Sigmoid colon (tissue), 6 donors: ENCODE measurements at regions not wholly inside any gene's neighbourhood (a gene's known extent, or its start where the extent isn't known, plus 50 kb on each side); places are given as distances from the start of the nearest gene placed in this dataset.

Experiments used
- DNase-seq: peaks from one replicate; pipeline ENCODE4 v3.0.0-alpha.2; 2019
- H3K27ac ChIP-seq, 4 donors: fragments of 200-600 bp; sonication (generic); one replicate each; pipeline ENCODE4 v1.5.1; 2016 to 2019; ENCODE audit warnings: mild to moderate bottlenecking in 1 of 4
- H3K27me3 ChIP-seq, 3 donors: fragments of 200-600 bp; sonication (generic); one replicate each; pipeline ENCODE4 v1.5.1; 2019; ENCODE audit warnings: mild to moderate bottlenecking in 1 of 3
- H3K36me3 ChIP-seq, 4 donors: fragments of 200-600 bp; sonication (generic); one replicate each; pipeline ENCODE4 v1.5.1; 2016 to 2019
- H3K4me1 ChIP-seq, 4 donors: fragments of 200-600 bp; sonication (generic); one replicate each; pipeline ENCODE4 v1.5.1; 2017 to 2019
- H3K4me3 ChIP-seq, 4 donors: fragments of 200-600 bp; sonication (generic); one replicate each; pipeline ENCODE4 v1.5.1; 2017 to 2019; ENCODE audit warnings: mild to moderate bottlenecking in 2 of 4, moderate library complexity in 1 of 4
- H3K9me3 ChIP-seq, 4 donors: fragments of 200-600 bp in 3 of 4; sonication (generic) in 3 of 4; one replicate each; pipeline versions ENCODE4 v1.5.1 to v1.6.1; 2013 to 2019
- CTCF ChIP-seq, 4 experiments: fragments of 450-650 bp in 3 of 4; fragments of 200-600 bp in 1 of 4; IDR thresholded peaks; one replicate each; pipeline ENCODE4 v1.5.1; 2016 to 2019; ENCODE audit warnings: antibody characterized with exemption in 4 of 4, mild to moderate bottlenecking in 3 of 4, moderate library complexity in 2 of 4
- EP300 ChIP-seq, 4 donors: sonication (generic); formaldehyde crosslinking; IDR thresholded peaks; one replicate each; pipeline ENCODE4 v1.6.1; 2017; ENCODE audit warnings: antibody characterized with exemption in 4 of 4
- POLR2A ChIP-seq, 2 donors: fragments of 450-650 bp; IDR thresholded peaks; one replicate each; pipeline ENCODE4 v1.6.1; 2016; ENCODE audit warnings: antibody characterized with exemption in 2 of 2, mild to moderate bottlenecking in 2 of 2, moderate library complexity in 2 of 2
- POLR2AphosphoS5 ChIP-seq, 4 donors: sonication (generic); formaldehyde crosslinking; IDR thresholded peaks; one replicate each; pipeline ENCODE4 v1.6.1; 2017; ENCODE audit warnings: antibody characterized with exemption in 4 of 4
- WGBS, 2 donors: extraction: QIAGEN DNeasy Blood & Tissue Kit; methylation state at CpG; one replicate each; pipeline ENCODE4 v1.1.7; 2013; 5-methylcytosine and 5-hydroxymethylcytosine counted together
- intact Hi-C: fragments of 100-400 bp; cut with DNase I; formaldehyde crosslinking; loops from one replicate; pipeline ENCODE4 v1.15.1; 2023
- donor health status: healthy with polysubstance abuse.
- donor health status: healthy.

- no peak for DNase-seq
- Histone ChIP-seq H3K9me3 (no peaks in the 10 kb centered on the region), H3K4me3 (no peak overlapping the region), H3K27ac (no peak overlapping the region), H3K36me3 (no peaks in the 10 kb centered on the region), H3K27me3 (no peaks in the 10 kb centered on the region), H3K4me1 (no peaks in the 10 kb centered on the region)
- no peak for TF ChIP-seq POLR2AphosphoS5 (IDR thresholded peaks at IDR 0.05)
- TF ChIP-seq CTCF (IDR thresholded peaks at IDR 0.05): no peak
- no peak for TF ChIP-seq POLR2A (IDR thresholded peaks at IDR 0.05)
- no peak for TF ChIP-seq EP300 (IDR thresholded peaks at IDR 0.05)
- intact Hi-C loops: no loop called here
- WGBS, 2 donors: 69 to 80% methylated on average over 1 of the region's 1 CpG
Observed at GRCh38 chr16:6602405-6602804, 730.2 kb upstream of the RBFOX1 start.

GRCh38 chr16:6600167-6600566 lies 732.5 kb upstream of the RBFOX1 start:
- Histone ChIP-seq H3K27me3 (no peaks in the 10 kb centered on the region), H3K4me1 (no peaks in the 10 kb centered on the region), H3K36me3 (no peaks in the 10 kb centered on the region), H3K4me3 (no peak overlapping the region), H3K9me3 (no peaks in the 10 kb centered on the region), H3K27ac (no peak overlapping the region)
- DNase-seq: no peak
- WGBS, 2 donors: 36 to 59% methylated on average over 6 of the region's 6 CpGs
- TF ChIP-seq EP300 (IDR thresholded peaks at IDR 0.05): no peak
- TF ChIP-seq POLR2A (IDR thresholded peaks at IDR 0.05): no peak
- TF ChIP-seq CTCF (IDR thresholded peaks at IDR 0.05): no peak
- TF ChIP-seq POLR2AphosphoS5 (IDR thresholded peaks at IDR 0.05): no peak
- intact Hi-C loops: no loop called here

- TF ChIP-seq CTCF (IDR thresholded peaks at IDR 0.05) (no peak), EP300 (IDR thresholded peaks at IDR 0.05) (no peak), POLR2A (IDR thresholded peaks at IDR 0.05) (no peak), POLR2AphosphoS5 (IDR thresholded peaks at IDR 0.05) (no peak)
- intact Hi-C loops: no loop called here
- Histone ChIP-seq H3K27ac (no peak overlapping the region), H3K36me3 (no peaks in the 10 kb centered on the region), H3K27me3 (no peaks in the 10 kb centered on the region), H3K4me1 (no peaks in the 10 kb centered on the region), H3K9me3 (no peaks in the 10 kb centered on the region), H3K4me3 (no peak overlapping the region)
- DNase-seq: no peak
- 84 to 87% methylated on average over 5 of the region's 5 CpGs for WGBS, 2 donors
Observed at GRCh38 chr16:6593799-6594198, 738.8 kb upstream of the RBFOX1 start.

- Histone ChIP-seq H3K4me3 (no peak overlapping the region), H3K36me3 (no peaks in the 10 kb centered on the region), H3K9me3 (no peaks in the 10 kb centered on the region), H3K27me3 (no peaks in the 10 kb centered on the region), H3K27ac (no peak overlapping the region), H3K4me1 (no peaks in the 10 kb centered on the region)
- TF ChIP-seq CTCF (IDR thresholded peaks at IDR 0.05): no peak
- intact Hi-C loops: no loop called here
- DNase-seq: no peak
- WGBS, 2 donors: 62 to 66% methylated on average over 3 of the region's 3 CpGs
Observed at GRCh38 chr16:6576606-6577005, 756.0 kb upstream of the RBFOX1 start.

GRCh38 chr16:6576113-6576512 lies 756.5 kb upstream of the RBFOX1 start:
- H3K9me3 ChIP-seq: no peaks in the 10 kb centered on the region
- H3K27ac ChIP-seq: no peak overlapping the region
- DNase-seq: no peak
- no peaks in the 10 kb centered on the region for H3K36me3 ChIP-seq
- WGBS, 2 donors: 66 to 84% methylated on average over 10 of the region's 10 CpGs
- no peak overlapping the region for H3K4me3 ChIP-seq
- intact Hi-C loops: no loop called here
- TF ChIP-seq POLR2AphosphoS5 (IDR thresholded peaks at IDR 0.05) (no peak), EP300 (IDR thresholded peaks at IDR 0.05) (no peak), CTCF (IDR thresholded peaks at IDR 0.05) (no peak), POLR2A (IDR thresholded peaks at IDR 0.05) (no peak)
- H3K27me3 ChIP-seq: no peaks in the 10 kb centered on the region
- no peaks in the 10 kb centered on the region for H3K4me1 ChIP-seq
